A549 (cell line): ENCODE measurements at regions not wholly inside any gene's neighbourhood (a gene's known extent, or its start where the extent isn't known, plus 50 kb on each side); places are given as distances from the start of the nearest gene placed in this dataset.
"Not testable (repeated sequence)": the region's sequence is repeated elsewhere in the genome, so short reads cannot be mapped to it uniquely, and the experiment has no call there.

Experiments
- EHMT2 ChIP-seq: fragments of 200-600 bp; sonication (generic); IDR thresholded peaks from 2 replicates; pipeline ENCODE4 v1.6.1; 2016; ENCODE audit warnings: antibody characterized with exemption, low read depth, mild to moderate bottlenecking, moderate library complexity
- JUN ChIP-seq, 2 experiments: fragments of >200 bp; sonication (Bioruptor Twin); formaldehyde crosslinking; IDR thresholded peaks; 2 replicates in 1 of 2; 3 replicates in 1 of 2; pipeline ENCODE4 v1.6.1; 2016 to 2017
- JUNB ChIP-seq: fragments of >200 bp; sonication (Bioruptor Twin); formaldehyde crosslinking; IDR thresholded peaks from 2 replicates; pipeline ENCODE4 v1.6.1; 2016
- MAZ ChIP-seq: fragments of 150-350 bp; IDR thresholded peaks from 2 replicates; pipeline ENCODE4 v1.6.1; 2014; ENCODE audit warnings: antibody characterized with exemption, low read depth, low read length, borderline replicate concordance
- POLR2A ChIP-seq: IDR thresholded peaks from 2 replicates; pipeline ENCODE4 v1.6.1; 2012; ENCODE audit warnings: mild to moderate bottlenecking, low read length
- RNF2 ChIP-seq: fragments of 200-600 bp; sonication (generic); IDR thresholded peaks from 2 replicates; pipeline ENCODE4 v1.6.1; 2016; ENCODE audit warnings: low read depth, mild to moderate bottlenecking, antibody characterized with exemption, moderate library complexity, borderline replicate concordance
- SREBF2 ChIP-seq: fragments of 450-650 bp; IDR thresholded peaks from 2 replicates; pipeline ENCODE4 v1.6.1; 2014; ENCODE audit warnings: mild to moderate bottlenecking, moderate library complexity
- ZFP36 ChIP-seq: fragments of 450-650 bp; IDR thresholded peaks from 2 replicates; pipeline ENCODE4 v1.6.1; 2014; ENCODE audit warnings: borderline replicate concordance; ENCODE audit not compliant: partially characterized antibody
- TF ChIP-seq, protein P1 (sequence below): fragments of >200 bp; sonication (Bioruptor Twin); formaldehyde crosslinking; IDR thresholded peaks from 3 replicates; pipeline ENCODE4 v1.5.1; 2016
- TF ChIP-seq, protein P2 (sequence below): IDR thresholded peaks from 2 replicates; pipeline ENCODE4 v1.6.1; 2012

DNA sequence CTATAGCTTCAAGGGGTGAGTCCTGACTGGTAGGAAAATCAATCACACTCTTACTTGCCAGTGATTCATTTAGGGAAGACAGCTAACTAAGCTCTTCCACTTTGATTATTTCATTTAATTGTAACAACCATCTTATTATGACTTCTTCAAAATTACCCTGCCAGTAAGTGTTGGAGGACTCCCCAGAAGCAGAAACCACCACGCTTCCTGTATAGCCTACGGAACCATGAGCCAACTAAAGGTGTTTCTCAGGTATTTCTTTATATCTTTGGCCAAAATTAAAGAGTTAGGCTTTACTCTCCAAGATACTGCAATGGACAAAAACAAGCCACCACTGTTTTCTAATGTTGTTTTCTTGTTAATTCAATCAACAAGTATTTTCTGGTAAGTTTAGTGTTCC is 61.0 kb downstream of the FOXD4L5 start:
- TF ChIP-seq, protein P1, sequence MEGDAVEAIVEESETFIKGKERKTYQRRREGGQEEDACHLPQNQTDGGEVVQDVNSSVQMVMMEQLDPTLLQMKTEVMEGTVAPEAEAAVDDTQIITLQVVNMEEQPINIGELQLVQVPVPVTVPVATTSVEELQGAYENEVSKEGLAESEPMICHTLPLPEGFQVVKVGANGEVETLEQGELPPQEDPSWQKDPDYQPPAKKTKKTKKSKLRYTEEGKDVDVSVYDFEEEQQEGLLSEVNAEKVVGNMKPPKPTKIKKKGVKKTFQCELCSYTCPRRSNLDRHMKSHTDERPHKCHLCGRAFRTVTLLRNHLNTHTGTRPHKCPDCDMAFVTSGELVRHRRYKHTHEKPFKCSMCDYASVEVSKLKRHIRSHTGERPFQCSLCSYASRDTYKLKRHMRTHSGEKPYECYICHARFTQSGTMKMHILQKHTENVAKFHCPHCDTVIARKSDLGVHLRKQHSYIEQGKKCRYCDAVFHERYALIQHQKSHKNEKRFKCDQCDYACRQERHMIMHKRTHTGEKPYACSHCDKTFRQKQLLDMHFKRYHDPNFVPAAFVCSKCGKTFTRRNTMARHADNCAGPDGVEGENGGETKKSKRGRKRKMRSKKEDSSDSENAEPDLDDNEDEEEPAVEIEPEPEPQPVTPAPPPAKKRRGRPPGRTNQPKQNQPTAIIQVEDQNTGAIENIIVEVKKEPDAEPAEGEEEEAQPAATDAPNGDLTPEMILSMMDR, result not testable (repeated sequence)
- TF ChIP-seq, protein P2, sequence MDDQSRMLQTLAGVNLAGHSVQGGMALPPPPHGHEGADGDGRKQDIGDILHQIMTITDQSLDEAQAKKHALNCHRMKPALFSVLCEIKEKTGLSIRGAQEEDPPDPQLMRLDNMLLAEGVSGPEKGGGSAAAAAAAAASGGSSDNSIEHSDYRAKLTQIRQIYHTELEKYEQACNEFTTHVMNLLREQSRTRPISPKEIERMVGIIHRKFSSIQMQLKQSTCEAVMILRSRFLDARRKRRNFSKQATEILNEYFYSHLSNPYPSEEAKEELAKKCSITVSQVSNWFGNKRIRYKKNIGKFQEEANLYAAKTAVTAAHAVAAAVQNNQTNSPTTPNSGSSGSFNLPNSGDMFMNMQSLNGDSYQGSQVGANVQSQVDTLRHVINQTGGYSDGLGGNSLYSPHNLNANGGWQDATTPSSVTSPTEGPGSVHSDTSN, result not testable (repeated sequence)
- not testable (repeated sequence) for TF ChIP-seq MAZ; ZFP36; RNF2; EHMT2; JUNB; POLR2A; SREBF2; JUN (IDR thresholded peaks at IDR 0.05)
